ENCODE measurements at regions not wholly inside any gene's neighbourhood (a gene's known extent, or its start where the extent isn't known, plus 50 kb on each side); places are given as distances from the start of the nearest gene placed in this dataset.
"Not testable (repeated sequence)": the region's sequence is repeated elsewhere in the genome, so short reads cannot be mapped to it uniquely, and the experiment has no call there.

- no peaks in the 10 kb centered on the region for H3K27me3 ChIP-seq (ENCODE audit: control insufficient read depth in 3 of 3, insufficient read depth in 3 of 3, low read length in 3 of 3)
- no peak overlapping the region for H3K27ac ChIP-seq (ENCODE audit: low read depth, low read length)
- H3K4me1 ChIP-seq (ENCODE audit: control insufficient read depth in 3 of 3, insufficient read depth in 3 of 3, low read length in 3 of 3): no peaks in the 10 kb centered on the region
- no peak overlapping the region for H3K9ac ChIP-seq (ENCODE audit: low read depth in 1 of 3, low read length in 3 of 3)
- H3K36me3 ChIP-seq (ENCODE audit: control insufficient read depth in 3 of 3, insufficient read depth in 3 of 3, low read length in 3 of 3): no peaks in the 10 kb centered on the region
- no peak overlapping the region for H3K4me3 ChIP-seq (ENCODE audit: low read length in 3 of 3)
- H3K9me3 ChIP-seq (ENCODE audit: control insufficient read depth in 3 of 3, low read length in 3 of 3): no peaks in the 10 kb centered on the region
These were observed 211.2 kb downstream of the COX18 start for GRCh38 chr4:72858328-72858727.

DNA sequence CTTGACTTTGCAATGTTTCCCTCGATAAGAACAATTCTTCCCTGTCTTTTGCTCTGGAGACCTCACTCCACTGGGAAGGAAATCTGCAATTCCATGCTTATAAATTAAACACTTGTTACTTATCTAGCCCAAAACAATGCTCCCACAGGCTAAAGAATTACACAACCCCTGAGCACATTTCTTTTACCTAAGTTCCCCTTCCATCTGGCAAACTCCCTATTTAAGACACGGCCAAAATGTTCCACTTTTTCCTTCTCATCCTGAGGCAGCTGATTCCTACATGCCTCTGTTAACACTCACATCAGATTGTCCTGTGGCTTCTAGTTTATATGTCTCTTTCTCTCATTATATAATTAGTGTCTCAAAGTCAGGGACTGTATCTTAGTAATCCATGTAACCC, 211.7 kb downstream of the COX18 start:
- Histone ChIP-seq H3K27me3 (ENCODE audit: control insufficient read depth in 3 of 3, insufficient read depth in 3 of 3, low read length in 3 of 3) (no peaks in the 10 kb centered on the region), H3K9ac (ENCODE audit: low read depth in 1 of 3, low read length in 3 of 3) (no peak overlapping the region), H3K36me3 (ENCODE audit: control insufficient read depth in 3 of 3, insufficient read depth in 3 of 3, low read length in 3 of 3) (no peaks in the 10 kb centered on the region), H3K27ac (ENCODE audit: low read depth, low read length) (no peak overlapping the region), H3K9me3 (ENCODE audit: control insufficient read depth in 3 of 3, low read length in 3 of 3) (no peaks in the 10 kb centered on the region), H3K4me1 (ENCODE audit: control insufficient read depth in 3 of 3, insufficient read depth in 3 of 3, low read length in 3 of 3) (no peaks in the 10 kb centered on the region), H3K4me3 (ENCODE audit: low read length in 3 of 3) (no peak overlapping the region)

DNA sequence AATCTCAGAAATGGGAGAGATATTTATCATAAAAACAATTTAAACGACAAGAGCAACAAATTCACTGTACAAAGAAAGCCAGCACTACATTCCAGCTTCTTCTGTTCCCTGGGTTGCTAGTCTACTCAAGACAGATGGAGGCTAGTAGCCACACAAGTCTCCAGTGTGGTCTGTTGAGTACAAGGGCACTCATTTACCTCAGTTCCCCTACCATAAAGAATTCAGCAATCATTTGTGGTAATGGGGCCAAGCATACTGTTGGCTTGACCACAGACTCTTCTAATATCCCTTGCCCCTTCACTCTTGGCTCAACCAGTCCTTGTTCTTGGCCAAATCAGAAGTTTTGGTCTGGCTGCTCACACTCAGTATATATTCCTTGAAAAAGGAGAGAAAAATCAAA, 212.3 kb downstream of the COX18 start:
- Histone ChIP-seq H3K36me3 (ENCODE audit: control insufficient read depth in 3 of 3, insufficient read depth in 3 of 3, low read length in 3 of 3) (no peaks in the 10 kb centered on the region), H3K4me1 (ENCODE audit: control insufficient read depth in 3 of 3, insufficient read depth in 3 of 3, low read length in 3 of 3) (no peaks in the 10 kb centered on the region), H3K9me3 (ENCODE audit: control insufficient read depth in 3 of 3, low read length in 3 of 3) (no peaks in the 10 kb centered on the region), H3K27ac (ENCODE audit: low read depth, low read length) (no peak overlapping the region), H3K9ac (ENCODE audit: low read depth in 1 of 3, low read length in 3 of 3) (no peak overlapping the region), H3K27me3 (ENCODE audit: control insufficient read depth in 3 of 3, insufficient read depth in 3 of 3, low read length in 3 of 3) (no peaks in the 10 kb centered on the region), H3K4me3 (ENCODE audit: low read length in 3 of 3) (no peak overlapping the region)

GRCh38 chr4:72846280-72847111, 223.0 kb downstream of the COX18 start:
- Histone ChIP-seq H3K4me1 (ENCODE audit: control insufficient read depth in 3 of 3, insufficient read depth in 3 of 3, low read length in 3 of 3) (no peaks in the 10 kb centered on the region), H3K36me3 (ENCODE audit: control insufficient read depth in 3 of 3, insufficient read depth in 3 of 3, low read length in 3 of 3) (no peaks in the 10 kb centered on the region), H3K4me3 (ENCODE audit: low read length in 3 of 3) (no peak overlapping the region), H3K9ac (ENCODE audit: low read depth in 1 of 3, low read length in 3 of 3) (no peak overlapping the region), H3K9me3 (ENCODE audit: control insufficient read depth in 3 of 3, low read length in 3 of 3) (no peaks in the 10 kb centered on the region), H3K27me3 (ENCODE audit: control insufficient read depth in 3 of 3, insufficient read depth in 3 of 3, low read length in 3 of 3) (no peaks in the 10 kb centered on the region), H3K27ac (ENCODE audit: low read depth, low read length) (no peak overlapping the region)

DNA sequence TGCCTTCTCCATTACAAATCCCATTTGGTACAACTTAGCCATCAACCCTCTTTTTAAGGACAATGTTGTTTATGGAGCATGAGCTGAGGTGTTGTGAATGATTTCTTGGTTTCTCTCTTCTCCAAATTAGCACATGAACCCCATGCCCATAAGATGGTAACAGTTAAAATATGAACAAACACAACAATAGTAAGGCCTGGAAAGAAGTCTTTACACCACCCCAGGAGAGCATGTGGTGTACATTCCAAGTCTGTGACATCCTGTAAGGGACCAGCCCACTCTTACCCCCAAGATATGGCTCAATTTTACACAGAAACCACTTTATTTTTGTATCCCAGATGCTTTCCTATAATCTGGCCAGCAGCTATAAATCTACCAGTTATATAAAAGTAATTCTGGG, 226.1 kb downstream of the COX18 start:
- Histone ChIP-seq H3K4me1 (ENCODE audit: control insufficient read depth in 3 of 3, insufficient read depth in 3 of 3, low read length in 3 of 3) (no peaks in the 10 kb centered on the region), H3K9ac (ENCODE audit: low read depth in 1 of 3, low read length in 3 of 3) (no peak overlapping the region), H3K4me3 (ENCODE audit: low read length in 3 of 3) (no peak overlapping the region), H3K27me3 (ENCODE audit: control insufficient read depth in 3 of 3, insufficient read depth in 3 of 3, low read length in 3 of 3) (no peaks in the 10 kb centered on the region), H3K9me3 (ENCODE audit: control insufficient read depth in 3 of 3, low read length in 3 of 3) (no peaks in the 10 kb centered on the region), H3K36me3 (ENCODE audit: control insufficient read depth in 3 of 3, insufficient read depth in 3 of 3, low read length in 3 of 3) (no peaks in the 10 kb centered on the region), H3K27ac (ENCODE audit: low read depth, low read length) (no peak overlapping the region)

DNA sequence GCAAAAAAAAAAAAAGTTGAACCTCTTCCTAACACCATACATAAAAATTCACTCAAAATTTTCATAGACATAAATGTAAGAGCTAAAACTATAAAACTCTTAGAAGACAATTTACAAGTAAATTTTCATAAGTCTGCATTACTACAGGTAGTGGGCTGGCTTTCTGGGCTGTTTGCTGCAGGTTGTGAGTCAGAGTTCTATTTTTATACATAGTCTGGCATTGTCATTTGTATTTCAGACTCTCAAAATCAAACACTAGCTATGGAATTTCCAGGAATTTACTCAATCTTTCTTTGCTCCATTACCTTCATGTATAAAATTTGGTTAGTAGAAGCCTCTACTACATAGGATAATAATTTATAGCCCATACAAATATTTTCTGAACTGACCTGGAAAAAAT, 227.2 kb downstream of the COX18 start:
- no peaks in the 10 kb centered on the region for H3K36me3 ChIP-seq (ENCODE audit: control insufficient read depth in 3 of 3, insufficient read depth in 3 of 3, low read length in 3 of 3)
- no peaks in the 10 kb centered on the region for H3K27me3 ChIP-seq (ENCODE audit: control insufficient read depth in 3 of 3, insufficient read depth in 3 of 3, low read length in 3 of 3)
- no peak overlapping the region for H3K9ac ChIP-seq (ENCODE audit: low read depth in 1 of 3, low read length in 3 of 3)
- H3K4me3 ChIP-seq (ENCODE audit: low read length in 3 of 3): no peak overlapping the region
- no peaks in the 10 kb centered on the region for H3K4me1 ChIP-seq (ENCODE audit: control insufficient read depth in 3 of 3, insufficient read depth in 3 of 3, low read length in 3 of 3)
- no peak overlapping the region for H3K27ac ChIP-seq (ENCODE audit: low read depth, low read length)
- H3K9me3 ChIP-seq (ENCODE audit: control insufficient read depth in 3 of 3, low read length in 3 of 3): no peaks in the 10 kb centered on the region

- H3K9ac ChIP-seq (ENCODE audit: low read depth in 1 of 3, low read length in 3 of 3); H3K27ac ChIP-seq (ENCODE audit: low read depth, low read length); H3K9me3 ChIP-seq (ENCODE audit: control insufficient read depth in 3 of 3, low read length in 3 of 3); H3K36me3 ChIP-seq (ENCODE audit: control insufficient read depth in 3 of 3, insufficient read depth in 3 of 3, low read length in 3 of 3); H3K27me3 ChIP-seq (ENCODE audit: control insufficient read depth in 3 of 3, insufficient read depth in 3 of 3, low read length in 3 of 3); H3K4me1 ChIP-seq (ENCODE audit: control insufficient read depth in 3 of 3, insufficient read depth in 3 of 3, low read length in 3 of 3); H3K4me3 ChIP-seq (ENCODE audit: low read length in 3 of 3): not testable (repeated sequence)
These were observed 229.3 kb downstream of the COX18 start for GRCh38 chr4:72840166-72840565.

- H3K4me3 ChIP-seq (ENCODE audit: low read length in 3 of 3): no peak overlapping the region
- no peak overlapping the region for H3K27ac ChIP-seq (ENCODE audit: low read depth, low read length)
- no peaks in the 10 kb centered on the region for H3K9me3 ChIP-seq (ENCODE audit: control insufficient read depth in 3 of 3, low read length in 3 of 3)
- no peak overlapping the region for H3K9ac ChIP-seq (ENCODE audit: low read depth in 1 of 3, low read length in 3 of 3)
- H3K4me1 ChIP-seq (ENCODE audit: control insufficient read depth in 3 of 3, insufficient read depth in 3 of 3, low read length in 3 of 3): no peaks in the 10 kb centered on the region
- no peaks in the 10 kb centered on the region for H3K27me3 ChIP-seq (ENCODE audit: control insufficient read depth in 3 of 3, insufficient read depth in 3 of 3, low read length in 3 of 3)
- no peaks in the 10 kb centered on the region for H3K36me3 ChIP-seq (ENCODE audit: control insufficient read depth in 3 of 3, insufficient read depth in 3 of 3, low read length in 3 of 3)
These were observed 240.7 kb downstream of the COX18 start for GRCh38 chr4:72828864-72829263.

DNA sequence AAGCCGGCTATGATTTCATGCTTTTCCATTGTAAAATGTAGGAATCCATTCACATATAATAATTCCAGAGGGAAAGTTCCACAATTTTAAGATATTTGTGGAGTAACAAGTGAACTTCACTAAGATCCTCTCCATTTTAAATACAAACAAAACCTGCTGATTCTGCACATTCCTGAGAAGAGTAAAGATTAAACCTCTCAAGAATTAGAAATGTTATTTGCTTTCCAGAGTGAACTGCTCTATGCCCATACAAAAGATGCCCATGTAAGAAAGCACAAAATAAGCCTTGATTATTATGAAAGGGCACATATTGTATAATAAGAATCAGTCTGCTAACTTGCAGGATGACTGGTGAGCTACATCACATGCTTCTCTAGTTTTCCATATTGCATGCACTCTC, 241.5 kb downstream of the COX18 start:
- Histone ChIP-seq H3K27me3 (ENCODE audit: control insufficient read depth in 3 of 3, insufficient read depth in 3 of 3, low read length in 3 of 3) (no peaks in the 10 kb centered on the region), H3K9ac (ENCODE audit: low read depth in 1 of 3, low read length in 3 of 3) (no peak overlapping the region), H3K4me3 (ENCODE audit: low read length in 3 of 3) (no peak overlapping the region), H3K27ac (ENCODE audit: low read depth, low read length) (no peak overlapping the region), H3K4me1 (ENCODE audit: control insufficient read depth in 3 of 3, insufficient read depth in 3 of 3, low read length in 3 of 3) (no peaks in the 10 kb centered on the region), H3K9me3 (ENCODE audit: control insufficient read depth in 3 of 3, low read length in 3 of 3) (no peaks in the 10 kb centered on the region), H3K36me3 (ENCODE audit: control insufficient read depth in 3 of 3, insufficient read depth in 3 of 3, low read length in 3 of 3) (no peaks in the 10 kb centered on the region)

- no peaks in the 10 kb centered on the region for H3K9me3 ChIP-seq (ENCODE audit: control insufficient read depth in 3 of 3, low read length in 3 of 3)
- H3K36me3 ChIP-seq (ENCODE audit: control insufficient read depth in 3 of 3, insufficient read depth in 3 of 3, low read length in 3 of 3): no peaks in the 10 kb centered on the region
- no peak overlapping the region for H3K27ac ChIP-seq (ENCODE audit: low read depth, low read length)
- H3K9ac ChIP-seq (ENCODE audit: low read depth in 1 of 3, low read length in 3 of 3): no peak overlapping the region
- no peaks in the 10 kb centered on the region for H3K27me3 ChIP-seq (ENCODE audit: control insufficient read depth in 3 of 3, insufficient read depth in 3 of 3, low read length in 3 of 3)
- H3K4me3 ChIP-seq (ENCODE audit: low read length in 3 of 3): no peak overlapping the region
- H3K4me1 ChIP-seq (ENCODE audit: control insufficient read depth in 3 of 3, insufficient read depth in 3 of 3, low read length in 3 of 3): no peaks in the 10 kb centered on the region
These were observed 249.4 kb downstream of the COX18 start for GRCh38 chr4:72820107-72820506.

All from skeletal muscle tissue (tissue), 3 donors.